NOMO-1 treated with DMSO at 0.1 percent for 48 hours (cell line): ENCODE measurements at regions not wholly inside any gene's neighbourhood (a gene's known extent, or its start where the extent isn't known, plus 50 kb on each side); places are given as distances from the start of the nearest gene placed in this dataset.

Experiments
- DNase-seq: peaks from one replicate; lab custom pipeline; 2025; ENCODE audit not compliant: unreplicated experiment; lab: John Stamatoyannopoulos, UW

DNA sequence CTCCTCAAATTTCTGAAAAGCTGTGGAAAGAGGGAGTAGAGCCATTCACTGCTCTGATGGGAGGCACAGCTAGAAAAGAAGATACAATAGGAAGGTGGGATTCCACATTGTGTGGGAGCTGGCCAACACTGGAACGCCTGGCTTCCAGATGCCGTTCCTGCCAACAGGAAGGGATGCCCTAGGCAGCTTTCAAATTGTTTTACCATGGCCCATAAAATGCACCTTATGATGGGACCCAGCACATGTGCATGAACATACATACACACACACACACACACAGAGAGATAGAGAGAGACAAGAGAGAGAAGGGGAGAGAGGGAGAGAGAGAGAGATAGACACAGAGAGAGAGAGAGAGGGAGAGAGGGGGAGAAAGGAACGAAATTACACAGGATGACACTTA, 86.1 kb upstream of the BZW1 start:
- no peak for DNase-seq

DNA sequence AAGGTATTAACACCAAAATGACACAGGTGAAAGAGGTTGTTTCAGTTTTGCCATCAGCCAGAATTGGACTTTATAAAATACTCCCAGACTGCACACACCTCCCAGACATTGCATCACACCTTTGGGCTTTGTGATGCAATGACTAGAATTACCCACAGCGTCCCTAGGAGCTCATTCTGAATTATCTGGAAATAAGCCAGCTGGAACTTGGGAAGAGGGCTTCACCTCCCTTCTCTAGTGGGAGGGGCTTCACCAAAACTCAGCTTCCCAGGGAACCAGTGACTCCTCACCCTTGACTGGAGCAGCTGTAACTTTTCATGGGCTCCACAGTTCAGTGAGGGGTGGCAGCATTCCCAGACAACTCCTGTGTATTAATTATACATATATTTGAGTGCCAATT, 83.1 kb upstream of the BZW1 start:
- DNase-seq = no peak

- DNase-seq = no peak
These were observed 81.4 kb upstream of the BZW1 start for GRCh38 chr2:200730302-200730701.

DNA sequence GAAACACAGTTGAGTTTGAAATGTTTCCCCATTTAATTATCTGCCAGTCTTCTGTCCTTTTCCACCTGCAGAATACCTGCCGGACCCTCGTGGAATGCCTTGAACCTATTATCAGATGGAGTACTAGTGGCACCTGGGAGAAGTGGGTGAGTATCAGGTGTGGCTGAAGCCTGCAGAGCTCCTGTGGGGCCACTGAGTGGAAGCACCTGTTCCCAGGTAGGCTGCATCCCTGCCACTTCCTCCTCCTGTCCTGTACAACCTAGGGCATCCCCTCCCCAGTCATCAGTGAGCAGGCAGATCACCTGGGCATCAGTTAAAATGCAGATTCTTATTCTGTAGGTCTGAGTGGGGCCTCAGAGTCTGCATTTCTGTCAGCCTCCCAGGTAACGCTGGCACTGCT, 80.8 kb upstream of the BZW1 start:
- DNase-seq = no peak

DNA sequence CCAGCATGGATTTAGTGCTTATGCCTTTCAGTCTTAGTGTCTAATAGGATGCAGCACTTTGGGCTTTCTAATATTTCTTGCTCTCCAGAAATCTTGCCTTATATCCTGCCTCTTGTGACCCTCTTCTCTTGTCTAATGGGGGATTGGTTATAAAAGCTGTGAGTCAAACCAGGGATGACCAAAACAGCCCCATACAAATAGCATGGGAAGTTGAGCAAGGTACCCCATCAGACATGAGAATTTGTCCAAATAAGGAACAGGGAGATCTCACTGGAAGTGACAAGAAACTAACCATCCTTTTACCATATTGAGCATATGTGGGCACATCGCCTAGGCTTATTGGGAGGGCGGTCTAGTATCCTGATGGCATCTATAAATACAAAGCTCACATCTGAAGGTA, 78.8 kb upstream of the BZW1 start:
- no peak for DNase-seq

GRCh38 chr2:200733713-200734198, 78.0 kb upstream of the BZW1 start:
- DNase-seq = no peak

- DNase-seq = no peak
These were observed 76.6 kb upstream of the BZW1 start for GRCh38 chr2:200735061-200735460.

- no peak for DNase-seq
These were observed 75.0 kb upstream of the BZW1 start for GRCh38 chr2:200736646-200737274.

DNA sequence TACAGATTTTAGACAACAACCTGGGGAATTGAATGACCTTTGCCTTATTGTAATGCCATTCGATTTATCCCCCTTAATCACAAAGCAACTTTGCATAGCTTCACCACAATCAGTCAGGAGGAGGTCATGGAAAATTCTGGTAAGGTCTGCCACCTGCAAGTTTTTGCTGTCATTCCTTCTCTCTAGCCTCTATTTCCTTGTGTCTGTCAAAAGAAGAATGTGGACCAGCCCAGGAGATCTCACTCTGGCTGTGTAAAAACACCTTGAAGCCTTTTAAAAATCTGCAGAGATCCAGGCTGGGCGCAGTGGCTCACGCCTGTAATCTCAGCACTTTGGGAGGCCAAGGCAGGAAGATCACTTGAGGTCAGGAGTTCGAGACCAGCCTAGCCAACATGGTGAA, 74.1 kb upstream of the BZW1 start:
- DNase-seq = no peak

DNA sequence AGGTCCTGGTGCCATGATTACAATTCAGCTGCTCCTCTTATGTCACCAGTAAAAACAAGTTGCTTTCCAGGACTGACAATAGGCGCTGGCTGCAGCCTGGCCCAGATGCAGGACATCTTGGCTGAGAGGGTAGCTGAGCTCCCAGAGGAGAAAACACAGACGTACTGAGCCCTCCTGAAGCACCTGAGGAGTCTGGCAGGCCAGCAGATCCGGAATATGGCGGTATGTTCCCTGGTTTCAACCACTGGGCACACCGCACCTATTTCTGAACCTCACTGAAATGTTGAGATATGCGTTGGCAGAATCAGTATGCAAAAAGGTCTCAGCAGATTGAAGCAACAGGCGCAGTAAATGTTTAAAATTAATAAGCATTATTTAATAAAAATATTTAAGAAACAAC, 73.1 kb upstream of the BZW1 start:
- DNase-seq = no peak

DNA sequence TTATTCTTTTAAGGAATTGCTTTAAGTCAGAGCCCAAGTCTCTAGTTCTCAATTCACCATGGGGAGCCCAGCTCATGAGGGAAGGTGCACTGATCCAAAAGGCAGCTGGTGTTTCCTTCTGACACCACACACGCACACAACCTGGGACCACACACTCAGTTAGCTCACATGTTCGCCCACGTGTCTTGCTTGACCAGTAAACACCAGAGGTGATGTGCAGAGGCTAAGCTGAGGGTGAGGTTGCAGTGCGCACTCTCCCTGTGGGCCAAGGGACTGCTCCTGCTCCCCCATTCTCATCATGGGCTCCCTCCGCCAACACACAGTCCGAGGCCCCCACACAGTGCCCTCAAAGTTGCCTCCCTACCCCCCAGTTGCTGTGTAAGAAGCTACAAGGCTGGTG, 70.8 kb upstream of the BZW1 start:
- no peak for DNase-seq

GRCh38 chr2:200741468-200742202, 70.1 kb upstream of the BZW1 start:
- no peak for DNase-seq

- DNase-seq = no peak
These were observed 69.3 kb upstream of the BZW1 start for GRCh38 chr2:200742426-200742825.

DNA sequence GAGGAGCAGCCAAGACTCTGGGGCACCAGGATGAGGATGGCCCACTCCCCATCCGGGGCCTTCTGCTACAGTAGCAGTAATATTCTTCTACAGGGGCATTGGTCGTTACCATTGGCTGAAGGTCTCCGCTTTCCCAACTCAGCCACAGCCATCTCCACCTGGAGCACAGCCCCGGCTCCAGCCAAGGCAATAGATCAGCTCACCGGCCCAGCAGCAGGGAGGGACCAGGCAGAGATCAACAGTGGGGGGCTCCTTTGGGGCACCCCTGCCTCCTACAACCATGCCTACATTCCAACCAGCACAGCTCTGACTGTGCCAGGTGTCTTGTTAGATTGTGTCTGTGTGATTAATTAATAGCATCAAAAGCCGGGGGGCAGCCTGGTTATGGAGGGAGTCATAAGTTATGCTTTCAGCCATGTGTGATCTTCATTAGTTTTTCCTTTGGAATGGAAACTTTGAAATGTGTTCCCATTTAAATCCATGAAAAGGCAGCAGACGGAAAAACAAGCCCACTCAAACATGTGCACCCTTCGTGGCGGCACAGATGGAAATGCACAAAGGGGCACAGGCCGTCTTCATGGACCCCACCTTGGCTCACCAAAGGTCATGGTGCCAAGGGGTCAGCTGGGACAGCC, 68.6 kb upstream of the BZW1 start:
- DNase-seq = no peak

DNA sequence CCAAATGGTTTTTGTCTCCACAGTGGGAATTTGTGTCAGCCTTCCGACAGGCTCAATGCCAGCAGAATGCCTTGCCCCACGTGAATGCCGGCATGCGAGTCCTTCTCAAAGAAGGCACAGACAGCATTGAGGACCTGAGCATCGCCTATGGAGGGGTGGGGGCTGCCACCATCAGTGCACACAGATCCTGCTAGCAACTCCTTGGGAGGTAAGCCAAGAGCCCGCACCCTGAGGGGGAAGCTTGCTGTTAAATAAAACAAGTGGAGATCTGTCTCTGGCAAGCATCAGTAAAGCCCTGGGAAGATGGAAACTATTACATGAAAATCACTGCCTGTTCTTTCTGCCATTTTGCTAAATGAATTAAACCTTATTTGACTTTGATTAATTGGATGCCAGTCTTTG, 67.5 kb upstream of the BZW1 start:
- DNase-seq = no peak

- no peak for DNase-seq
These were observed 65.4 kb upstream of the BZW1 start for GRCh38 chr2:200746301-200746700.

- DNase-seq = no peak
These were observed 63.8 kb upstream of the BZW1 start for GRCh38 chr2:200747668-200748618.

DNA sequence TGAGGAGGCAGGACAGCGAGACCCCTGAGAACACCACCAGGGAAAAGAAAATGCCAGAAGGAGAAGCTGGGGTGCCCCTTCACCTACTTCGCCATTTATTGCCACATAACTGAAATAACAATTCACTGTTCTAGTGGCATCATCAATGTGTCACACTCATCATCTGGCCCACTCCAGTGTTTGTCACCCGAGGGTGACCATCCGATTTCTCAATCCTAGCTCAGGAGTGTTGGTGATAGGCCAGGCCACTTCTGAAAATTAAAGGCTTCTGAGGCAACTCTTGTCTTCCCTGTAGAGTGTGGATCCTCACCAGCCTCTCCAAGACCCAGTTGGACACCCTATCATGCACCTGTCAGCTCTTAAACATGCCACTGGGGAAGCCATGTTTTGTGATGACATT, 62.9 kb upstream of the BZW1 start:
- DNase-seq = peak; percentile 68

DNA sequence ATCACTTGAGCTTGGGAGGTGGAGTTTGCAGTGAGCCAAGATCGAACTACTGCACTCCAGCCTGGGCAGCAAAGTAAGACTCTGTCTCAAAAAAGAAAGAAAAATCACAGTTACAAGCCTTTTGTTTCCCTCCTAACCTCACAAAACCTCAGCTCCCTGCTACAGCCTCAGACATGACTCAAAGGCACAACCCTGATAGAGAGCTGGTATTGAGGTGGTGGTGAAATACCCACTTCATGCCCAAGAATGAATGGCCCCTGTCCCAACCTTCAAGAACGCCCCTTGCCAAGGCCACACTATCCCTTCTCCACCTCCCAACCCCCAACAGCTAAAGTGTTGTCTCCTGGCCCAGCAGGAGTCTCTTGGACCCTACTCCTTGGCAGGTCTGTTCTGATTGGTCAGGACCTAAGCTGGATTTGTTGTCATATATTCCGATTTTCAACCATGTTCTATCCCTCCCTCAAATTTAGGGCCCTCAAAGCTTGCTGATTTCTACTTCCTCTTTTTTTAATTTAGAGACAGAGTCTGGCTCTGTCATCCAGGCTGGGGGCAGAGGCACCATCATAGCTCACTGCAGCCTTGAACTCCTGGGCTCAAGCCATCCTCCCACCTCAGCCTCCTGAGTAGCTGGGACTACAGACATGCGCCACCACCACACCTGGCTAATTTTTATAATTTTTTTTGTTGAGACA, 61.9 kb upstream of the BZW1 start:
- DNase-seq = peak; percentile 53

DNA sequence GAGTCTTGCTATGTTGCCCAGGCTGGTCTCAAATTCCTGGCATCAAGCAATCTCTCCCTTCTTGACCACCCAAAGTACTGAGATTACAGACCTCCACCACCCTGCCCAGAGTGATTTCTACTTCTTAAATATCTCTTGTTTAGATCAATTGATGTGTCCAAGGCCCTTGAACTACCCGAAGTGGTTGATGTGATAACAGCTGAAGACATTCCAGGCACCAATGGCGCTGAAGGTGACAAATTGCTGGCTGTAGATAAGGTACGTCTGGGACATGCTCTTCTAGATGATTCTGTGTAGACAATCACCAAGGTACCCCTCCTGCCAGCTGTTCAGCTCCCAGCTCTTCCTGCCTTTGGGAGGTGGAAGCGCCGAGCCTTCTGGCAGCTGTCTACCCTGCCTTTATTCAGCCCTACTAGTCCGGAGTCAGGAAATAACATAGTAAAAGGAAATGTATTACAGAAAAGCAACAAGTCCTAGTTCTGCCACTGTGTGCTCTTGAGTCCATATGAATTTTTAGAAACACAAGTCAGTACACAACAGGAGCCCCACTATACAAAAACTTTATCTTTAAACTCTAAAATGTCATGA, 61.3 kb upstream of the BZW1 start:
- DNase-seq = no peak
